ENCODE measurements at regions not wholly inside any gene's neighbourhood (a gene's known extent, or its start where the extent isn't known, plus 50 kb on each side); places are given as distances from the start of the nearest gene placed in this dataset.

- TF ChIP-seq CTCF (IDR thresholded peaks at IDR 0.05; ENCODE audit: low read length) = no peak
- no peak for TF ChIP-seq EZH2 (IDR thresholded peaks at IDR 0.05; ENCODE audit: borderline replicate concordance, low read length)
These were observed 97.3 kb upstream of the DAB2 start for GRCh38 chr5:39521940-39522590.
